GM21619 (cell line): ENCODE measurements at regions not wholly inside any gene's neighbourhood (a gene's known extent, or its start where the extent isn't known, plus 50 kb on each side); places are given as distances from the start of the nearest gene placed in this dataset.

ENCODE experiments used
- ATAC-seq: cut with Tn5 transposase; IDR thresholded peaks from one replicate; pipeline ENCODE4 v1.9.1; 2021; ENCODE audit not compliant: unreplicated experiment

- ATAC-seq, result no peak
Measured at GRCh38 chr4:156505341-156505955, 466.2 kb downstream of the PDGFC start.

GRCh38 chr4:156503119-156503518, 468.5 kb downstream of the PDGFC start:
- no peak for ATAC-seq

DNA sequence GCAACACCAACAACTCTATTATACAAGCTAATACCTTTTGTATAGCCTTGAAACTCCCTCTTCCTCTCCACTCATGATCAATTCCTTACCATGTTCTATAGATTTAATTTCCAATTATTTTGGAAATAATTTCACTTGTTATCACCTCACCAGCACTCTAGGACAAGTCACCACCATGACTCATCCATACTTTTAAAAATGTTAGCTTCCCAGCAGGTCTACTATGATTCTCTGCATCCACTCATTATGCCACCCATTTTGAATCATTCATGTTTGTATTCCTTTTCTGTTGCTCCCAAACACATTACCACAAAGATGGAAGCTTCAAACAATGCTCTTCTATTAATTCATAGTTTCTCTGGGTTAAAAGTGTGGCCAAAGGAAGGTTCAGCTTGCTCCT, 469.6 kb downstream of the PDGFC start:
- no peak for ATAC-seq

GRCh38 chr4:156499684-156500083, 471.9 kb downstream of the PDGFC start:
- ATAC-seq, result no peak

DNA sequence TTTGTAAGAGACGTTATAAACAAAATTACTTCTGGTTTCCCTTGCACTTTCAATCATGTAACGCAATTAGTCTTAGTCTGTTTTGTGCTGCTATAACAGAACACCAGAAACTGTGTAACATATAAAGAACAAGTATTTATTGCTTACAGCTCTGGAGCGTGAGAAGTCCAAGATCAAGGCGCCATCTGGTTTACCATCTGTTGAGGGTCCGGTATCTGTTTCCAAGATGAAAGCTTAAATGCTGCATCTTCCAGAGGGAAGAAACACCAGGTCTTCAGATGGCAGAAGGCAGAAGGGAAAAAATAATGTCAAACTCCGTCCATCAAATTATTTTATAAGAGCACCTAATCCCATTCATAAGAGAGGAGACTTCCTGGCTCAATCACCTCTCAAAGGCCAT, 474.1 kb downstream of the PDGFC start:
- no peak for ATAC-seq

- ATAC-seq, result no peak
Measured at GRCh38 chr4:156496797-156497196, 474.8 kb downstream of the PDGFC start.

DNA sequence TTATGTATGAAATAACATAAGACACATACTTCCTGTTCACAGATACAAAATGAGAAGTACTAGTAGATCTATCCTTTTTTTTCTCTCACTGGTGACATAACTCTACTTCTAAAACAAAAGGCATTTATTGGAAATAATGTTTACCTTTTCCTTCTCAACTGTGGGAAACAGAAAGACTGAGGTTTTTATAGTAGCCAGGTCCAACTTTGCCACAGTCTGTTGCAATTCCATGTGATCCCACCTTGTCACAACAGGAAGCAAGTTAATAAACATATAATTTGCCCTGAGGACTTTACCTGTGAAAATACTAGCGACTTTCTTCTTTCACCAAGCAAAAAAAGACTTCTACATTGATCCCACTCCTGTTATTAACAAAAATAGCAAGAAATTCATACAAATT, 475.8 kb downstream of the PDGFC start:
- no peak for ATAC-seq

DNA sequence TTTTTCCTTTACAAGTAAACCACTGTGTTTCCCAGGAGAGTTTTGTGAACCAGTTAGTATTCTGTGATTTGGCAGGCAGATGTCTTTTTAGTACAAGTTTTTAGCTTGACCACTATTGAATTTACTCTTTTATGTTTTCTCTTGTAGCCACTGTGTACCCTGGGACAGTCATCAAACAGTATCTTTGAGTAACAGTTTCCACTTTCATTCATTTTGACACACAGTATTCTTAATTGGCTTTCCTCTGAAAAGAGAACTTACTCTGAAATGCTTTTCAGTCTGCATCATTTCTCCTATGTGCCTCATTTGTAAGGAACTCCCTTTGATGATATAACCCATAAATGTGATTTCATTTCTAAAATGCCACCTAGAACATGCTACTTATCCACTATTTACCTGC, 476.5 kb downstream of the PDGFC start:
- ATAC-seq, result no peak

GRCh38 chr4:156493858-156494257, 477.7 kb downstream of the PDGFC start:
- no peak for ATAC-seq

GRCh38 chr4:156487107-156487506, 484.5 kb downstream of the PDGFC start:
- ATAC-seq, result no peak

DNA sequence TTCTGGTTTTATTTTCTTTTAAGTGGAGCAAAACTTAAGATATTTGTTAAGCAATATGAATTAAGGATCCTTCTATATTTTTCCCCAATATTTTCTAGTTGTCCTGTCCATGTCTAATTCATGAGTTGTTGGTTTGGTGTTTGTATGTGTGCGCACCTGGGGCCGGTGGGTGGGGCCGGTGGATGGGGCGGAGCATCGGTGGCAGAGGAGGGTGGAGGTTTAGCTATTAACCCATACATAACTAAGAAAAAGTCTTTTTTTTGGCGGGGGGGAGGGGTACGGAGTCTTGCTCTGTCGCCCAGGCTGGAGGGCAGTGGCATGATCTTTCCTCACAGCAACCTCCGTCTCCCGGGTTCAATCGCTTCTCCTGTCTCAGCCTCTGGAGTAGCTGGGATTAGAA, 489.8 kb downstream of the PDGFC start:
- no peak for ATAC-seq

DNA sequence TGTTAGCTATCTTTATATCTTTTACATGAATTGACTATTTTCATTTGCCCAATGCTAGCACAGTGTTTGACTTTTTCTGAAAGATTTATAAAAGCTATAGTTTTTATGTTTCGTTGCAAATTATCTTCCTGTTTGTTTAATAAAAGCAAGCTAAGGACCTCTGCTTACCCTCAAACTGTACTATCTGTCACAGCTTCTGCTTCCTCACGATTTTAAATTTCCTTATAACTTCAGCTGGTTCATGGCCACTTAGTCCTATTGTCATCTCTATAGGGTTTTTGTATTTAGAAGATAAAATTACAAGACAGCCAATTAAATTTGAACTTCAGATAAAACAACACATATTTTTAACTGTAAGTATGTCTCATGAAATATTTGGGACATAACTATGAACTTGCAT, 494.0 kb downstream of the PDGFC start:
- ATAC-seq, result no peak

- ATAC-seq, result no peak
Measured at GRCh38 chr4:156476359-156476758, 495.2 kb downstream of the PDGFC start.

DNA sequence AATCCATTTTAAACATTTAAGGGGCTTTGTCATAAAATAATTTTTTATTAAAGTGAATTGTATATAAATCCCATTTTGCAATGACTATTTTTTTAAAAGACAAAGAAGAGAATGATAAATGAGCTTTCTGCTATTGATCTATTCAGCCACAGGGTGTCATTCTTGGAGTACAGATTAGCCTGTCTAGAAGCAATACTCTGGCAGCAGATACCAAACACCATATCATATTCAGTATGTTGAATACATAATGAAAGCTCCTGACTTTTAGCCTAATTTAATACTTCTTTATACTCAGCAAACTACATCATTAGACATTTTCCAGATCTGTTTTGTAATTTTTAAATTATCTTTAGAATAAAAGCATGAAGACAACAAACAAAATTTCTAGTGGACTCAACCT, 496.3 kb downstream of the PDGFC start:
- ATAC-seq, result no peak

DNA sequence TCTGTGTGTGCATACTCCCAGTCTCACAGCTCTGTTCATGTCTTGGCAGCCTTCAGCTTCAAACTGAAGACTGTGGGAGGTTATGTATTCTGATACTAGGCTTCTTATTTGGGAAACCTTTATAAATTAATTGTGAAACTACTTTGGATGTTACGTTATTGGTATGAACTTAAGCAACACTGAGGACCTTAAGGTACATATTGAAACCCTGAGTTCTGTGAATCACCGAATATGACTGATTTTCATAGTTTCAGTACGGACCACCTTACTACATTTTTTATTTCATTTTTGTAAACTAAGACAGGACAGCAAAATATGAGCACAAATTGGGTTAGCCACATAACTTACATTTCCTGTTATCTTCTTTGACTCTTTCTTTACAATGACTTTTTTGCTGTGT, 498.4 kb downstream of the PDGFC start:
- ATAC-seq, result peak; percentile 45

GRCh38 chr4:156472624-156473023, 499.0 kb downstream of the PDGFC start:
- no peak for ATAC-seq

GRCh38 chr4:156459584-156459983, 505.9 kb upstream of the CTSO start:
- no peak for ATAC-seq

GRCh38 chr4:156456830-156457229, 503.2 kb upstream of the CTSO start:
- ATAC-seq, result no peak

DNA sequence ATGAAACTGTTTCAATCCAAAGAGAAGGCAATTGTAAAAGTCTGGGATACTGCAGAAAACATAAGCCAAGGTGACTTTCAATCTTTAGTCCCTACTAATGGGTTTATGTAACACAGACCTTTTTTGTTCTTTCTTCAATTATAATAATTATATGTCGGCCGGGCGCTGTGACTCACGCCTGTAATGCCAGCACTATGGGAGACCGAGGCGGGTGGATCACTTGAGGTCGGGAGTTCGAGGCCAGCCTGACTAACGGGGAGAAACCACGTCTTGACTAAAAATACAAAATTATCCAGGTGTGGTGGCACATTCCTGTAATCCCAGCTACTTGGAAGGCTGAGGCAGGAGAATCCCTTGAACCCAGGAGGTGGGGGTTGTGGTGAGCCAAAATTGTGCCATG, 489.8 kb upstream of the CTSO start:
- no peak for ATAC-seq

DNA sequence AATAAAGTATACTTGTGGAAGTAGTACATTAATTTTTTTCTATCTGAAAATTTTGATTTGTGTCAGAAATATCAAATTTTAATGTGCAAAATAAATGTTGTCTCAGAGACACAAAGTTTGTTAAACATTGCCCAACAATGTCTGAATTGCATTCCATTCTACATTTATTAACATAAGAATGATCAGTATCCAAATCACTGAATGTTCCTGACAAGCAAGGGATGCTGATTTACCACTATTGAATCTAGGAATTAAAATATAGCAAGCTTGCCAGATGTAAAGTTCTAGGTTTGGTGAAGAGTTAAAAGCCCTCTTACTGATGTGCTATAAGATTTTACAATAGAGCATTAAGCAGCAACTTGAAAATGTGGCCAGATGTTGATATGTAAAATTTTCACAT, 489.2 kb upstream of the CTSO start:
- ATAC-seq, result no peak

DNA sequence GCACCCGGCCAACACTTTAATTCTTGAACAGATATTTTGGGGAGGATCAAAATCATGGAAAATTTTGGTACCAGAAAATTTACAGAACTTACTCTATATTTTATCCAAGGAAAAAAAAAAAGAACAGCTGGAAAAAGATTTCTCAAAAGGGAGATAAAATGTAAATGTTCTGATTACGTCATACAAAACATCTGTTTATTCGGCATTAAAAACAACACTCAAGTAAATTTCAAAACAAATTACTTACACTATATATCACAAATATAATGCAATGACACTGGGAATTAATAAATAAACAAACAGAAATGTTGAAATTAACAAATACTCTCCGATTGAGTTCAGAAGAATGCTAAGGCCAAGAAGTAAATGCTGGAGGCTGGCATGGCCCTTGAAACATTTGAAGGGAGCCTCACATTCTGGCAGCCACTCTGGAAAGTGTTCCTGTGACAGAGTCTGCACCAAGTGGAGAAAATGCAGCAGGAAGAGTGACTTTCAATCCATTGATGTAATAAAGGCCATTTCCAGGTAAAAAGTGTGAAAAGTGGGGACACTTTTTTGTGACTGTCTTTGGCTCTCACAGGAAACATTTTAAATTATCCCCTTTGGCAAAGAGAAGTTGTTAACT, 486.0 kb upstream of the CTSO start:
- ATAC-seq, result no peak

DNA sequence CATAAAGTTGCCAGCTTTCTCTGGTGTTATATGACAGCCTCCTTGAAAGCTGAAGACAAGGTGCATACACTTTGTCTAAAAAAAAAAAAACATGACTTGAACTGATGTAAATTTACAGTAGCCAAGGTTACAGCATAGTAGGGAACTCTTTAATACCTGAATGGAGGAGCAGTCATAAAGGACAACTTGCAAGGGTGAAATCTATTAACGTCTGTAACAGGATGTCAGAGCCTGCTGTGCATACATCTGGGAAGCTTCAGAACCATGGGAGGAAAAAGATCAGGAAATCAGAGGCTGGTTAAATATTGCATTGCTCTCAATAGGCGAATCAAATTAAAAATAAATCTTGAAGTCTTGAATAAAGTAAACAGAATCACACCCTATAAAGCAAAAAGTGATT, 484.0 kb upstream of the CTSO start:
- ATAC-seq, result no peak

DNA sequence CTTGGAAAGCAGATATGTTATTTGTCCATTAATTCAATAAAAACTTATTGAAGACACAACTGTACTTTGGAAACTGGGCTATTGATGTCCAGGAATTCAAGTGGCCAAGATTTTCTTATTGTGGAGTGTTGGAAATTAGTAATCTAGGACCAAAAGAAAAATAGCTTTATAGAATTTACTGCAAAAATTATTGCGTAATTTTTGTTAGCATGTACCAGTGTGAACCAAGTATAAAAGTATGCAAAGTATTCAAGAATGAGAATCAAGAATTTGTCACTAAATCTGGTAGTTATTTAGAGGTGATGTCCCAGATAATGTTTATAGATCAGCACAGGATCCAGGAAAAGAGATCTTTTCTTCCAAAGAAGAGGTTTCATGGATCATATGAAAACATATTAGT, 468.9 kb upstream of the CTSO start:
- ATAC-seq, result no peak
